Fibroblast of skin of right biceps (primary cell): ENCODE measurements at regions not wholly inside any gene's neighbourhood (a gene's known extent, or its start where the extent isn't known, plus 50 kb on each side); places are given as distances from the start of the nearest gene placed in this dataset.

ENCODE experiments used
- DNase-seq: peaks from one replicate; pipeline ENCODE4 v3.0.0-alpha.2; 2013

GRCh38 chr7:25520516-25520915 lies 292.2 kb upstream of the NPVF start:
- DNase-seq = no peak

- DNase-seq = no peak
Observed at GRCh38 chr7:25521236-25521635, 292.9 kb upstream of the NPVF start.

GRCh38 chr7:25522727-25523126 lies 294.4 kb upstream of the NPVF start:
- DNase-seq = no peak

GRCh38 chr7:25527665-25528170 lies 299.4 kb upstream of the NPVF start:
- DNase-seq = no peak

- no peak for DNase-seq
Observed at GRCh38 chr7:25529320-25529719, 301.0 kb upstream of the NPVF start.

- DNase-seq = no peak
Observed at GRCh38 chr7:25536851-25537250, 308.6 kb upstream of the NPVF start.

GRCh38 chr7:25537662-25538375 lies 309.5 kb upstream of the NPVF start:
- DNase-seq = peak; percentile 2

- DNase-seq = no peak
Observed at GRCh38 chr7:25541094-25541821, 313.0 kb upstream of the NPVF start.

GRCh38 chr7:25541877-25542276 lies 313.6 kb upstream of the NPVF start:
- DNase-seq = no peak

GRCh38 chr7:25543210-25543609 lies 314.9 kb upstream of the NPVF start:
- DNase-seq = no peak

GRCh38 chr7:25543798-25544197 lies 315.5 kb upstream of the NPVF start:
- DNase-seq = no peak

GRCh38 chr7:25544254-25544653 lies 316.0 kb upstream of the NPVF start:
- DNase-seq = no peak

GRCh38 chr7:25545124-25546008 lies 317.1 kb upstream of the NPVF start:
- DNase-seq = no peak

GRCh38 chr7:25546306-25546705 lies 318.0 kb upstream of the NPVF start:
- DNase-seq = no peak

GRCh38 chr7:25549271-25549921 lies 321.1 kb upstream of the NPVF start:
- DNase-seq = no peak

GRCh38 chr7:25550149-25550548 lies 321.9 kb upstream of the NPVF start:
- no peak for DNase-seq

GRCh38 chr7:25552998-25553397 lies 324.7 kb upstream of the NPVF start:
- no peak for DNase-seq

- DNase-seq = no peak
Observed at GRCh38 chr7:25553580-25554291, 325.4 kb upstream of the NPVF start.

GRCh38 chr7:25557379-25557917 lies 329.2 kb upstream of the NPVF start:
- DNase-seq = no peak

GRCh38 chr7:25557930-25558329 lies 329.6 kb upstream of the NPVF start:
- DNase-seq = no peak

GRCh38 chr7:25558605-25559004 lies 330.3 kb upstream of the NPVF start:
- no peak for DNase-seq
